Suppressor macrophage treated with lipopolysaccharide for 4 hours (primary cell): ENCODE measurements at regions not wholly inside any gene's neighbourhood (a gene's known extent, or its start where the extent isn't known, plus 50 kb on each side); places are given as distances from the start of the nearest gene placed in this dataset.

Experiments used
- DNase-seq: peaks from one replicate; pipeline ENCODE4 v3.0.0-alpha.2; 2020

DNA sequence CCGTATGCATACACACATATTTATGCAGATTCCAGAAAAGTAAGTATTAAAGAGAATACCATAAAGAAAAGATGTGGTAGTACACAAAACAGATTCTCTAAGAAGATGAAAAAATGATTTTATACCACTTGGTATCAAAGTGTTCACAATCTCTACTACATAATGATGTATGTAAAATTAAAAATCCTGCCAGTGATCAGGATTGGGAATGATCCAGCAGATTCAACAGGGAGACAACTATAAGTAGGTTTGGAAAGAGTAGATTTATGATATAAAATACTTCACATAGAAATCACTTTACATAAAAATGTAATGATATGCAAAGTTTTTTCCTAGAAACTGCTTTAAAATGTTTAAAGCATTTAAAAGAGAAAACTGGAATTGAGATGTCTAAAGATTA is 447.0 kb downstream of the CNTNAP4 start:
- DNase-seq, result no peak

DNA sequence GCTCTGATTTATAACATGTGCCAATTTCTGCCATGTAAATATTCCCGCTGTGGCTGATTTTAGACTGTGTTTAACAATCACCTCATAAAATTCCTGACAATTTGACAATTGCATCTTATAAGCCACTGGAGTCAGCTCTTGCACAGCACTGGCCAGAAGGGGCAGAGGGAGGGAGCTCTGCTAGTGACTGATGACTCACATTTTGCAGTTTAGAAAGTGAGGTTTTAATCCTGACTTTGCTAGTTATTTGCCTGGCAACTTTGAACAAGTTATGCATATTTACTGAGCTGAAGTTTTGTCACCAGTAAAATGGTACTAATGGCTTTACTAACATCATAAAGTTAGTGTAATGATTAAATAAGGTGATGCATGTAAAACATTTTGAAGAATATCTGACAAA is 452.3 kb downstream of the CNTNAP4 start:
- DNase-seq, result no peak

DNA sequence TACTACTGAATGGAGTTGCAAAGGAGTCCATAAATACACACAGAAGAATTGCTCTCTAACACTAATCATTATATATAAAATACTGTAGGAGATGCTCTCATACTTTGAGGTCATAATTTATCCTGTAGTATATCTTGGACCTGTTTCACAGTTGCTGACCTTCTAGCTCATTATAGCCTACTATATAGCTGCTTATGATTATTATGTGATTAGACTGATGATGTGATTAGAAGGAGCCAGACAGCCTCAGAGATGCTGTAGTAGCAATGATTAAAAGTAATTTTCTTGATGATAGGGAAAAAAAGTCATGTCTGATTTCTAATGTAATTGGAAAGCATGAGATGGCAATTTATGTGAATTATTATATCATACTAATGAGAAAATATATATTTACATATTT is 455.7 kb downstream of the CNTNAP4 start:
- DNase-seq, result no peak

DNA sequence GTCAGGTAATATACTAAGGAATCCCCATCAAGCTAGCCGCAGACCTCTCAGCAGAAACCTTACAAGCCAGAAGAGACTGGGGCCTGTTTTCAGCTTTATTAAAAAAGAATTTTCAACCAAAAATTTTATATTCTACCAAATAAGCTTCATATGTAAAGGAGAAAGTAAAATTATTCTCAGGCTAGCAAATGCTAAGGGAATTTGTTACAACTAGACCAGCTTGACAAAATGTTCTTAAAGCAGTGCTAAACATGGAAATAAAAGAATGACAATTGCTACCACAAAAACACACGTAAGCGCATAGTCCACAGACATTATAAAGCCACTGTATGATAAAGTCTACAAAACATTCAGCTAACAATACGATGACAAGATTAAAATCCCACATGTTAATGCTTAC is 449.4 kb upstream of the MON1B start:
- no peak for DNase-seq

DNA sequence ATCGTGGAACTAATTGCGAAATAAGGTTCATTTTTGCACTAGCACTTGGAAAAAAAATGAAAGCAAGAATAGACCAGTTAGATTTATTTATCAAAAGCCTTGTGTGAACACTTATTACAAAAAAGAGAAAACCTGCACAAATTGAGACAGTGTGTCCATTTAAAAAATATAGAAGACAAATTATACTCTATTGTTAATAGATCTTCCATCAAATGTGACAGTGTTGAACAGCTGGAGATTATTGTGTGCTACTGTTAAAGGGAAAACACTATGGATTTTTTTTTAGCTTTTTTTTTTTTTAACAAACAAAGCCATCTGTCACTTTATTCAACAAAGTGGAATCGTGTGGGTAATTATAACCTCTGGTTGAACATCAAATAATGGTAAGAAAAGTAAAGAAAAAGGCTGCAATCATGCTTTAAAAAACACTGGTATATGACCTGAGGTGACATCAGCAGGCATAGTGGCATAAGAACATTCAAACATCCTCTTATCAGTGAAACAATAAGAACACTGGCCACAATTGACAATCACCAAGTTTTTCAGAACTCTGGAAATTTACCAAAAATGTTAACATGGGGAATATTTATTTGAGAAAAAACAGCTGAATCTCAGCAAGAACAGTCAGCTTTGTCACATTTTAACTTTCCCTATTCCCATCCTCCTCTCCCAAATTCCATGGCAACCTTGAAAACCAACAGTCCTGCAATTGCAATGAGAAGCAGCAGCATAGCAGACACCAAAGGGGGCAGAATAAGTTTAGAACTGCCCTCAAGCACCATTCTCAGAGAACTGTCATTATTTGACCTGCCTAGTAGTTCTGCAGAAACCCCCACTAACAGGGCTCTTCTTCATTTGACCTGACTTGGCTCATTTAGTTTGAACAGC is 442.3 kb upstream of the MON1B start:
- no peak for DNase-seq

DNA sequence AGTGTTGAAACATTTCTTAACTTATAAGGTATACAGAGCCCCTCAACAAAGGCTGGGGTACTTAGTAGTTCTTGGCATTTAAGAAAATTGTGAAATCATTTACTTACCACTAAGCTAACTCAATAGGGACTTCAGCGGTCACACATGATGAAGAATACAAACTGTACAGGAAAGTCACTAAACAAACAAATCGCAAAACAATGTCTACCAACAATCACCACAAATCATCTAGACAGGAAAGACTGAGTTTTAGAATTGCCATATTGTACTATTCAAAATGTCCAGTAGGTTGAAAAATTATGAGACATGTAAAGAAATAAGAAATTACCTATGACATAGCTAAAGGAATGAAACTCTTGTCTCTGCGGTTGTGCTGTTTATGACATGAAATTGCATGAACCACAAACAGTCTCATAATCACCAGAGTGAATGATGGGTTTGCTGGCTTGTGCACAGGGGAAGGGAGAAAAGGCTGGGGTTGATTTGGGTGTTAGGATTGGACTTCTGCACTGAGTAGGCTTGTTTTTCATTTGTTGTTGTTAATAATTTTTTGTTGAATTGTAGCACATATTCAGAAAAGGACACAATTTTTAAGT is 441.1 kb upstream of the MON1B start:
- no peak for DNase-seq

DNA sequence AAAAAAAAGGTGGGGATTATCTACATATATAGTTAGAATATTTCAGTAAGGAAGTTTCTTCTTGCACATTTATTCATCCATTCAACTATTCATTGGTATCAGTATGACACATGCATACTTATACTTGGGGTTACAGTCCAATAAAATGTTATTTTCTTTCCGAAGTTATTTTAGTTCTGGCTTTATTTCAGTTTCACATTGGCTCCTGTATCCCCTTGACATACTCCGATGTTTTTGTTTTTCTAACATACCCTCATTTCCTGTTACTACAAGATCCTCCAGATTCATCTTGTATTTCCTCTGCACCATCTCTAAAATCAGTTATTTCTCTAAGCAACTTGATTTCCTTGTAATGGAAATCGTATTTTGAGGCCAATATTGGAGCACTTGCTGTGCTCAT is 435.5 kb upstream of the MON1B start:
- no peak for DNase-seq

DNA sequence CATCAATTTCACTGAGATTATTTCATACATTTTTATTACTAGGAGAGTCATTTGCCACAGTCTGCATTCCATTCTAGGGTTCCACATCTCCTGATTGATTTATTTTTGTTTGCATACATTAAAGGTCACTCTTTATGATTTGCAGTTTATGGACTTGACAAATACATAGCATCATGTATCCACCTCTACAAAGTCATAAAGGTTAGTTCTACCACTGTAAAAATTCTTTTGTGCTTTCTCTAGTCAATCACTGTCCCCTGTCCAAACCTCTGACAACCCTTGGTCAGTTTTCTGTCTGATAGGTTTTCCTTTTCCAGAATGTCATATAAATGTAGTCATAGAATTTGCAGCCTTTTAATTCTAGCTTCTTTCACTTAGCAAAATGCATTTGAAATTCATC is 434.6 kb upstream of the MON1B start:
- no peak for DNase-seq

DNA sequence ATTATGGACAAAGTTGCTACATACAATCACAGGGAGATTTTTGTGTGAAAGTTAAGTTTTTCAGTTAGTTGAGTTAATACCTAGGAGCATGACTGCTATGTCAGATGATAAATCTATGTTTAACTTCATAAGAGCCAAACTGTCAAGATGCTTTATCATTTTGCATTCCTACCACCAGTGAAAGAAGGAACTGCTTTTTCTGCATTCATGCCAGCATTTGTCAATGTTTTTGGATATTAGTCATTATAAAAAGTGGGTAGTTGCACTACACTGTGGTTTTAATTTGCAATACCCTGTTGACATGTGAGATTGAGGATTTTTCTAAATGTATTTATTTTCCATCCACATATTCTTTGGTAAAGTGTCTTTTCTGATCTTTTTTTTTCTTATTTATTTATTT is 434.0 kb upstream of the MON1B start:
- DNase-seq, result no peak

DNA sequence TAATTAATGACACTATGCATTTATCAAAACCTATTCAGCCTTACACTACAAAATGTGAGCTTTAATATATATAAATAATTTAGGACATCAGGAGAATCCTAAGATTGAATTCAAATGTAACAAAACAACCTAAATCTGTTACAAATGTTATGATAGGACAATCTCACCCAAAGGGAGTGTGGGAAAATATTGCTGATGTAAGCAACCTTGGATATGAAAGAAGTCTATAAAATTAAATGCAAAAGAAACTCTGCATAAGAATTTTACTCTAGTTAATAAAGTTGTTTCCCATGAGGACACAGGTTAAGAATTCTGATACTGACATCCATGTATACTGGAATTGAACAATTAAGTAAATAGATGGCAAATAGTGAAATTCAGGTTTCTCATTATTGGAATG is 424.5 kb upstream of the MON1B start:
- no peak for DNase-seq

DNA sequence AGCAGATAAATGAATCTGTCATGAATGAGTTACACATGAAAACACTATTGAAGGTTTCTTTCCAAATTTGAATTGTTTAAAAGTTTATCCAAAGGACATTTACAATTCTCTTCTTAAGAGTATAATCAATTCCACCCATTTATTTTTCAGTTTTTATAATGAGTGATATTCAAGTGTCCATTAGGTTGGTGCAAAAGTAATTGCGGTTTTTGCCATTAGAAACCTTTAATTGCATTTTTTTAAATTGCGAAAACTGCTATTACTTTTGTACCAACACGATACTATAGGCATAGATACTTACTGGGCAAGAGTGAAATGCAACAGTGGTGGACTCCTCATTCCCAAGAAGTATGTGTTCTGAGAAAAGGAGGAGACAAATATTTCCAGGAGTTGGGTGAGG is 422.7 kb upstream of the MON1B start:
- no peak for DNase-seq

DNA sequence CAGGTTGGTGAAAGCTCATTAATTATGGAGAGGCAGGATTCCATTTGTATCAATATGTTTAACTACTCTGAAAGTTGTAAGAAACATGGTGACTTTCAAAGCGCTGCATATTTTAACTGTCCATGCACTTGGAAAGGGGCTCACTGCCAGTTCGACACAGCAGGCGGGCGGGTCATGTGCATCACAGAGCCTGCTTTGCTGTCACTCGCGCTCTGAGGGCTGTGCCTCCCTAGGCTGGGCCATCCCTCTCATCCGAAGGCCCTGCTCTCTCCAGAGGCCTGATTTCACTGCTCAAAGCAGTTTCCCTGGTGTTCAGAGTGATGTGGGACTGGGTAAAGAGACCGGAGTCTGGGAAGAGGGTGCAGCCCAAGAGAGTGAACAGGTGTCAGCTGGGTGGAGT is 422.0 kb upstream of the MON1B start:
- DNase-seq, result no peak

DNA sequence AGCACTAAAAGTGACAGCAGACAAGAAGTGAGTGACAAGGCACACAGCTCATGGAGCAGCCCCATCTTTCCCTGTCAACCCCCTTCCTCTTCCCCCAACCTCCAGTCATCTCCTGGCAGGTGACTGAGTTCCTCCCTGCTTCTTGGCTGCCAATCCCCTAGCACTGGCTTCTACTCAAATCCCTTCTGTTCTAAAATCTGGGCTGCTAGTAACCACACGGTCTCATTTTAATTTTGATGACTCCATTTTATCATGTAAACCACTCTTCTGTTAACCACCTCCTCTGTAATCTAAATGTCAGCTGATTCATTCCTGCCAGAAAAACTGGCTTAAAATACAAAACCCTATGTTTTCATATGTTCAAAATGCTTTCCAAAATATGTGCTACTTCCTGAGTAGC is 419.8 kb upstream of the MON1B start:
- DNase-seq, result no peak

DNA sequence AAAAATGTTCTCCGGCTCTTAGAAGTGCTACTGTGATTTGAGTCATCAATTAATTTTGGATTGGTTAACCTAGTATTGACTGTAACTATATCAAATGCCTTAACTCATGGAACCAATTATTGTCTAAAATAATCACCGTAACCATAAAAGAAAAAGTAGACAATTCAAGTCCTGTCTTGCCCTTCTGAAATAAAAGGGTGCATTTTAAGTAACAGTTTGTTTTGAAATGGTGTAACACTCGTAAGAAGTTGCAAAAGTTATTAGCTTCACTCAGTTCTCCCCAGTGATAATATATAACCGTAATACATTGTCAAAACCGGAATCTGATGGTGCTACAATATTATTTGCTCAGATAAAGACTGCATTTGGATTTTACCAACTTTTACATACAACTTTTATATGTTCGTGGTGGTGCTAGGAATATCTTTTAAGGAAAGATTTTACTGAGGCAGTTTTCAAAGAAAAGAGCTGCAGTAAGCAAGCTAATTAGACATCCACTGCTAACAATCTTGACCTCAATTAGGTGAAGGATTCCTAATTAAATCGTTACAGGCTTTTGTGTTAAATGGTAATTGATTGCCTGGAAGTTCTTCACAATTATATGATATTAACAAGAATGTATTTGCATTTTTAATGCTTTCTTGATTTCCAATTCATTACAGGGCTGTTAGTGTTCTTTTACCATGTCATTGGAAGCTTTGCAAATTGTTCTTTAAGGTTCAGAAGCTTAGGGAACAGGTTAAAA is 413.1 kb upstream of the MON1B start:
- no peak for DNase-seq

DNA sequence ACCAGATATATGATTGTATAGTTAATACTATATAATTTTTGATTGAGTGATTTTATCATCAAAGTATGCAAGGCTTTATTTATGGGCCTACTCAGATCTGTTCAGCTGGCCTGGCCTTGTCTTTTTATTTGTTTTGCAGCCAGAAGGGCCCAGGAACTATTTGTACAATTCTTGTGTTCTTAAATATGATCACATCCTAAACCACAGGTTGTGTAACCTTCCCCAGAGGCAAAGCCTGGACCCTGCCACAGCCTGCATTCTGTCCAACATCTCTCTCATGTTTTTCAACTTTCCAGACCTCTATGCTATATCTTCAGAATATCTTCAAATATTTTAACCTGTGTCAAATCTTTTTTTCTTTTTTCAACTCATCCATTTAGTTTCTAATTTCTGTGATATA is 410.4 kb upstream of the MON1B start:
- no peak for DNase-seq

DNA sequence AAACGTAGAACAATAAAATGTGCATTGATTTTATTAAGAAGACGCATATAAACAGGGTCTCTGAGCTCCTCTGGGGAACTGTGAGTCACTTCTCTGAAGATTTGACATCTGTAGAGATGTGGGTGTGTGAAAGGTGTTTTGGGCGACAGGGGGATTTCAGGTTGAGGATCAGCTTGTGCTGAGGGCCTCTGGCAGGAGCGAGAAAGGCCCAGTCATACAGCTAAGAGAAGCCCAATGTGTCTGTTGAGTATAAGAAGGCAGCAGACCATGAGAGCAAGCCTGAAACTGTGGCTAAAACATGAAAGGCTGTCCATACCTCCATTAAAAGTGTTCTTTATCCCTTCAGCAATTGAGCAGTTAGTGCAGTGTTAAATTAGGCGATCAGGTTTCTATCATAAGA is 406.5 kb upstream of the MON1B start:
- DNase-seq, result no peak

DNA sequence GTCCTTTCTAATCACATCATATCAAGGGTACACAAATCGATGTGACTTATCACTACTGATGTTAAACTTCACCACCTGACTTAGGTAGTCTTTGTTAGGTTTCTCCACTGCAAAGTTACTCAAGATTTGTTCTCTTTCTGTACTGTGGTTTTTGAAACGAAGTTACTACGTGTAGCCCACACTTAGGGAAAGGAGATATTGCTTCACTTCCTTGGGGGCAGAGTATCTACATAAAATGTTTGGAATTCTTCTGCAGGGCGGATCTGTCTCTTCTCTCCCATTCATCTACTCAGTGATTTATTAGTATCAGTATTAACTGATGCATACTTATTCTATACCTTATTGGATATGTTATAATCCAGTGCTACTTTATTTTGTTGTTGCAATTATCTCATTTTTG is 403.6 kb upstream of the MON1B start:
- no peak for DNase-seq

DNA sequence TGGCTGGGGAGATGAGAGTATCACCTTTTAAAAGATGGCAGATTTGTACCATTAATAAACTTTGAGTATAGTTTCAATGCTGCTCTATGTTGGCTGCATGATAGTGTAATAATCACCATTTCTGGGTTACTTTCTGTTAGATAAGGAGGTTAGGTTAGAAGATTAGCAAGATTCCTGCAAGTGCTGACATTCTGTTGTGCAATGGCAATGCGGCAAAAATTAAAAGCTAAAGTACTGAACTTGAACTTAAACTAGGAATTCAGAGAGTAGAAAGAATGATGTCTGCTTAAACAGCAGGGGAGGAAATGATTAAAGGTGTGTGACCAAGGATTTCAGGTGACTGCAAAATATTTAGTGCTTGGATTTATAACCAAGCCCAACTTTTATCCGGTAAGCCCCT is 399.8 kb upstream of the MON1B start:
- DNase-seq, result no peak

DNA sequence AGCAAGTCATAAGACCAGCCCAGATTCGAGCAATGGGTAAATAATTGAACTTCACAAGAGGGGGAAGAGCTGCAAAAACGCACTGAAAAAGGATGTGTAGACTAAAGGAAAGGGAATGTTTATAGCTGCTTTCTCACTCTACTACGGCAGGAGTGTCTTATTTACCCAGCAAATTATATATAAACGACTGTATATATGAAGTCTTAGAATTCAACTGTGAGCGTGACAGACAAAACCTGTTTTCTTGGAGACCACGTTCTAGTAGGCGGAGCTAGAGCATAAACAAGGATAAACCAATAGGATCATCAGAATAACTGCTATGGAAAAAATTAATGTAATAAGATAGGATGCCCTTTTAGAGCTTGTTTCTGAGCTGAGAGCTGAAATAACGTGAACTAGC is 394.6 kb upstream of the MON1B start:
- no peak for DNase-seq

DNA sequence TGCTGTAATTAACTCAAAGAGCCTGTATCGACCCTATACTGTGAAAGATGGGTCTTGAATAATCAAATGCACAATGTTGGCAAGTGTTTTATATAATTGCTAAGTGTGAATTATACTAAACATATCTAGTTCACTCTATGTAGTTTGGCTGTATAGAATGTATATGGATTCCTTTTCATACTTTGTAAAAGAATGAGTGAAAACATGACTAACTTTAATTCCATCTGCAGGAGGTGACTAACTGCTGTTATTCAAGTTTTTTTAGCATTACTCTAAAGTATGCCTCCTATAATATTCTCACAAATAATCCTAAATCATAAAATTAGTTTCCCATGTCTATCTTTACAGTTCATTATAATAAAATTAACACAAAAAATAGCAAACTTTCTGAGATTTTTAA is 394.0 kb upstream of the MON1B start:
- no peak for DNase-seq

DNA sequence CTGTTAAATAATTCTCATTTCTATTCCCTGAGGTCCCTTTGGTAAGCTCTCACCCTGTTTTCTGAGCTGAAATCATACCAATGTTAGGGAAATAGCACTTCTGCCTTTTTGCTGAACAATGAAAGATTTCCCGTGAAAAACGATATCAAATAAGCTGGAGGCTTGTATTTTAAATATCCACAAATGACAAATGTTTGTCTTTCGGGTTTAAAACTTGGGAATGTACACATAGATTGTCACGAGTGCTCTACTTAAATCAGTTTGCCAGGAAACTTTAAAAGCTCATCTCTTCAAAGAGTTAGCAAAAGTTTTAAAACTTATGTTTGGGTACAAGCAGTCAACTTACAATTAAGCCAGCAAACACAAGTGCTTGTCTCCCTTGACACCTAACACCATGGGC is 393.5 kb upstream of the MON1B start:
- DNase-seq, result no peak

DNA sequence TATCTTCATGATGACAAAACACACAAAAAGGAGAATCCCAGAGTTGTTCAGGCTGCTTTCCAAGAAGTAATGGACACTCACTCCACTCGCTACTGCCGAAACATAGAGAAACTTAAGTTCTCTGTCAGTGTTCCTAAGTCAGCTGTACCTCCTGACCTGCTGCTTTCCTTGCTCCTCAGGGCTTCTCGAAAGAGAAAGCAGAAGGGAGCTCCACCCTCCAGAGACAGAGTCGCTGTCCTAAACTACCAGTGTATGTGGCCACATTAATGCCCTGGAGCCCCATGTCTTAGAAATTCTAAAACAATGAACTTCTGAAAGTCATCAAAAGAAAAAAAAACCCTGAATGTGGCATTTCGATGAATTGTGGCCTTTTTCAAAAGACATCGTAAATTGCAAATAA is 390.8 kb upstream of the MON1B start:
- DNase-seq, result no peak

DNA sequence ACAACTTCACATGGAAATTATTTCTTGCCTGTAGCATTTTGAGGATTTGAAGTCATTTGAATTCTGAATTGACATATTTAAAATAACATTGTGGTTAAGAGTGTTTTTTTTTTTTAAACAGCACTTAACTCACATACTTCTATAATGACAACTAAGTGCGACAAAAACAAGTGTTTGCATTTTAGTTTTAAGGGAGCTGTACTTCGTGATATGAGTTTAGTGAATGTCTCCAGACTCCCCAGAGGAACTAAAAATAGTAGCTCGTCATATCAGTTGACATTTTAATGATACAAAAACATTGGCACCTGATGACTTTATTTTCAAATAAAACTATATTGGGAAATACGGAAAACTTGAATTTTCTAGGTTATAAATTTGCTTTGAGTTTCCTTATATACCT is 389.6 kb upstream of the MON1B start:
- no peak for DNase-seq

DNA sequence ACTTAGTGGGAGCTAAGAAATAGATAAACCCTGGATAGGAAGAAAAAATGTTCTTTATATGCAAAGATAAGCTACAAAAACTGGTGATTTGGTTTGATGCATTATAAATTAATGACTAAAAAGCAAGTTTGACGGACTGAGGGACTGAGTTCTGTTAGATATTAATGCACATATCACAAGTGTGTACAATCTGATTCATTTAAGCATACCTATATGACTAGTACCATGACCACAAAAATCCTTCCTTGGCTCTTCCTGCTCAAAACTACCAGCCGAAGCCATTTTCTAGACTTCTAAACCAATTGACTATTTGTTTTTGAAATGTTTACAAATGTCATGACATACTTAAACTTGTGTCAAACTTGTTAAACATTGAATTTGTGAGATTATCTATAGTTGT is 374.5 kb upstream of the MON1B start:
- DNase-seq, result no peak
